ENCODE measurements at regions not wholly inside any gene's neighbourhood (a gene's known extent, or its start where the extent isn't known, plus 50 kb on each side); places are given as distances from the start of the nearest gene placed in this dataset.

DNA sequence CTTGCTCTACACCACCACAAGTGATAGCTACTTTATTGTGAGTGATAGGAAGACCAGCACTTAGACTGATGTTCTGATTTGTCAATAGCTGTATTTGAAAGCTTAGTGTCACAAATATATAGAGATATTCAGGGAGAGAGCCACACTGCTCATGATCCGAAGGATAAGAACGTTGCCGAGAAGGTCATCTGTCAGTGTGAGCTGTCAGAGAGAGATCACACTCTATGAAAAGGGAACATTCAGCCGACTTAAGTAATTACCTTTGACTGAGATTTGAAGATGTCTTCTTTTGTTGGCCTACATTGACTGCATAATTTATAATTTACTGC, 322.6 kb downstream of the TFEC start:
- no peak overlapping the region for H3K14ac ChIP-seq (ENCODE audit: insufficient read length)
- no peaks in the 10 kb centered on the region for H3K23me2 ChIP-seq (ENCODE audit: low read depth, low read length)
- H3K79me1 ChIP-seq (ENCODE audit: low read depth, low read length): no peaks in the 10 kb centered on the region
- no peak overlapping the region for H3K23ac ChIP-seq (ENCODE audit: insufficient read length)
- no peaks in the 10 kb centered on the region for H3K36me3 ChIP-seq (ENCODE audit: control insufficient read depth in 2 of 4, insufficient read depth in 4 of 4, low read length in 3 of 4)
- CTCF ChIA-PET (ENCODE audit: partially characterized antibody): interaction anchor here (0.7 to 2.1 kb wide), 20 partner anchors 9 to 847 kb away, joined by 3 to 16 read pairs (median 4); no protein-coding TSS in a partner anchor
- DNase-seq (ENCODE audit: low read depth in 1 of 2, low spot score in 2 of 2) (no peak), FAIRE-seq (no peak)
- H3K9me3 ChIP-seq (ENCODE audit: insufficient read depth in 2 of 2, low read depth in 1 of 2, low read length in 1 of 2): no peaks in the 10 kb centered on the region
- no peaks in the 10 kb centered on the region for H3K4me1 ChIP-seq (replicated peaks in 1 of 4; ENCODE audit: control insufficient read depth in 3 of 4, insufficient read depth in 4 of 4, low read length in 3 of 4)
- H3K27me3 ChIP-seq (replicated peaks in 1 of 4; ENCODE audit: control insufficient read depth in 3 of 4, extremely low read depth in 1 of 4, insufficient read depth in 3 of 4, low read length in 3 of 4): no peaks in the 10 kb centered on the region
- no peak overlapping the region for H3K9ac ChIP-seq (replicated peaks in 1 of 4; ENCODE audit: extremely low read depth in 1 of 4, low read depth in 3 of 4, low read length in 3 of 4)
- H2AK5ac ChIP-seq (ENCODE audit: low read depth, low read length): no peak overlapping the region; the same call in 1 of the 2 replicates
- H2BK12ac ChIP-seq (ENCODE audit: low read depth, low read length): peak overlapping the region; percentile 77; the same call in 1 of the 2 replicates
- H2BK15ac ChIP-seq (ENCODE audit: low read length): no peak overlapping the region
- H2BK5ac ChIP-seq (ENCODE audit: low read depth, low read length): no peak overlapping the region
- H2BK120ac ChIP-seq (replicated peaks; ENCODE audit: low read depth, low read length): no peak overlapping the region
- no peak overlapping the region for H2BK20ac ChIP-seq (ENCODE audit: low read length)
- H3K27ac ChIP-seq (ENCODE audit: low read depth, low read length): no peak overlapping the region
- TF ChIP-seq HDAC6 (IDR thresholded peaks at IDR 0.05; ENCODE audit: low read depth, low read length): no peak
- TF ChIP-seq GTF2F1 (IDR thresholded peaks at IDR 0.05; ENCODE audit: borderline replicate concordance, low read depth, low read length): no peak
- no peak for TF ChIP-seq NANOG (IDR thresholded peaks at IDR 0.05; ENCODE audit: insufficient read depth, low read depth, low read length, poor library complexity, severe bottlenecking)
- no peak for TF ChIP-seq CBX8 (IDR thresholded peaks at IDR 0.05; ENCODE audit: borderline replicate concordance, low read depth, low read length)
- no peak for TF ChIP-seq RAD21 (IDR thresholded peaks at IDR 0.05 in 1 of 2, conservative IDR thresholded peaks at IDR 0.05 in 1 of 2; ENCODE audit: low read depth in 2 of 2, low read length in 2 of 2)
- TF ChIP-seq, protein P1, sequence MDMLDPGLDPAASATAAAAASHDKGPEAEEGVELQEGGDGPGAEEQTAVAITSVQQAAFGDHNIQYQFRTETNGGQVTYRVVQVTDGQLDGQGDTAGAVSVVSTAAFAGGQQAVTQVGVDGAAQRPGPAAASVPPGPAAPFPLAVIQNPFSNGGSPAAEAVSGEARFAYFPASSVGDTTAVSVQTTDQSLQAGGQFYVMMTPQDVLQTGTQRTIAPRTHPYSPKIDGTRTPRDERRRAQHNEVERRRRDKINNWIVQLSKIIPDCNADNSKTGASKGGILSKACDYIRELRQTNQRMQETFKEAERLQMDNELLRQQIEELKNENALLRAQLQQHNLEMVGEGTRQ (IDR thresholded peaks at IDR 0.05; ENCODE audit: low read length): no peak
- TF ChIP-seq BRCA1 (IDR thresholded peaks at IDR 0.05; ENCODE audit: low read depth, low read length): no peak
- TF ChIP-seq, protein P2, sequence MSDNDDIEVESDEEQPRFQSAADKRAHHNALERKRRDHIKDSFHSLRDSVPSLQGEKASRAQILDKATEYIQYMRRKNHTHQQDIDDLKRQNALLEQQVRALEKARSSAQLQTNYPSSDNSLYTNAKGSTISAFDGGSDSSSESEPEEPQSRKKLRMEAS (IDR thresholded peaks at IDR 0.05): no peak
- TF ChIP-seq SP4 (IDR thresholded peaks at IDR 0.05; ENCODE audit: low read length): no peak
- TF ChIP-seq SAP30 (IDR thresholded peaks at IDR 0.05; ENCODE audit: insufficient read depth, insufficient replicate concordance, low read length): no peak
- no peak for TF ChIP-seq SP1 (IDR thresholded peaks at IDR 0.05; ENCODE audit: low read depth, low read length)
- TF ChIP-seq, protein P3, sequence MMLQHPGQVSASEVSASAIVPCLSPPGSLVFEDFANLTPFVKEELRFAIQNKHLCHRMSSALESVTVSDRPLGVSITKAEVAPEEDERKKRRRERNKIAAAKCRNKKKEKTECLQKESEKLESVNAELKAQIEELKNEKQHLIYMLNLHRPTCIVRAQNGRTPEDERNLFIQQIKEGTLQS (IDR thresholded peaks at IDR 0.05; ENCODE audit: insufficient read depth, low read depth, low read length): no peak
- no peak overlapping the region for H3K18ac ChIP-seq (ENCODE audit: extremely low read depth, low read length)
- no peak overlapping the region for H4K91ac ChIP-seq (replicated peaks; ENCODE audit: insufficient read length, low read length)
- H4K8ac ChIP-seq (ENCODE audit: extremely low read depth, insufficient read depth, low read length): no peak overlapping the region
- no peak overlapping the region for H3K56ac ChIP-seq (replicated peaks; ENCODE audit: insufficient read length, low read depth, low read length)
- 91% methylated on average over 4 of the region's 4 CpGs; no CpG with 5 or more reads in 1 of the 2 experiments for WGBS, 2 experiments (ENCODE audit: extremely low coverage in 1 of 2, insufficient coverage in 1 of 2, insufficient read length in 1 of 2, insufficient replicate concordance in 2 of 2, low coverage in 1 of 2, low lambda C conversion rate in 2 of 2, missing lambda C conversion rate in 1 of 2)
- H3K4me2 ChIP-seq (ENCODE audit: insufficient read depth in 1 of 2, low read depth in 2 of 2, low read length in 2 of 2): no peak overlapping the region
- POLR2A ChIA-PET (ENCODE audit: partially characterized antibody): no interaction called here
- no peak overlapping the region for H2AFZ ChIP-seq (ENCODE audit: low read length)
- no peaks in the 10 kb centered on the region for H3K79me2 ChIP-seq (ENCODE audit: control insufficient read depth in 1 of 2, insufficient read depth in 2 of 2, low read length in 2 of 2)
- H4K5ac ChIP-seq (ENCODE audit: insufficient read length, low read depth, low read length): no peak overlapping the region
- no peak overlapping the region for H3K4ac ChIP-seq (replicated peaks; ENCODE audit: insufficient read length, low read depth, low read length)
- H3K4me3 ChIP-seq (ENCODE audit: extremely low read depth in 1 of 4, insufficient read depth in 2 of 4, low read depth in 3 of 4, low read length in 4 of 4): no peak overlapping the region
- H4K20me1 ChIP-seq (replicated peaks in 1 of 2; ENCODE audit: control insufficient read depth in 1 of 2, insufficient read depth in 2 of 2, low read length in 2 of 2): no peaks in the 10 kb centered on the region
